HCT116 (cell line): ENCODE measurements at regions not wholly inside any gene's neighbourhood (a gene's known extent, or its start where the extent isn't known, plus 50 kb on each side); places are given as distances from the start of the nearest gene placed in this dataset.

ENCODE experiments used
- EZH2 ChIP-seq: fragments of 200-600 bp; sonication (generic); IDR thresholded peaks from 2 replicates; pipeline ENCODE4 v1.6.1; 2017; ENCODE audit warnings: antibody characterized with exemption, mixed run types
- EZH2phosphoT487 ChIP-seq: fragments of 200-600 bp; IDR thresholded peaks from 2 replicates; pipeline ENCODE4 v1.6.1; 2018; ENCODE audit warnings: antibody characterized with exemption, borderline replicate concordance
- SRF ChIP-seq: IDR thresholded peaks from 2 replicates; pipeline ENCODE4 v1.6.1; 2012; ENCODE audit warnings: low read depth
- TF ChIP-seq, protein P1 (sequence below): IDR thresholded peaks from 2 replicates; pipeline ENCODE4 v1.6.1; 2012
- TF ChIP-seq, protein P2 (sequence below), 3 experiments: fragments of 200-600 bp in 1 of 3; sonication (generic) in 1 of 3; IDR thresholded peaks in 2 of 3; conservative IDR thresholded peaks in 1 of 3; 2 replicates each; pipeline ENCODE4 v1.5.1; 2012 to 2017; ENCODE audit warnings: low read depth in 2 of 3, low read length in 2 of 3, antibody characterized with exemption in 1 of 3, borderline replicate concordance in 1 of 3, control low read depth in 1 of 3, mild to moderate bottlenecking in 1 of 3, mixed read lengths in 1 of 3, mixed run types in 1 of 3, moderate library complexity in 1 of 3; ENCODE audit not compliant: insufficient read depth in 1 of 3

DNA sequence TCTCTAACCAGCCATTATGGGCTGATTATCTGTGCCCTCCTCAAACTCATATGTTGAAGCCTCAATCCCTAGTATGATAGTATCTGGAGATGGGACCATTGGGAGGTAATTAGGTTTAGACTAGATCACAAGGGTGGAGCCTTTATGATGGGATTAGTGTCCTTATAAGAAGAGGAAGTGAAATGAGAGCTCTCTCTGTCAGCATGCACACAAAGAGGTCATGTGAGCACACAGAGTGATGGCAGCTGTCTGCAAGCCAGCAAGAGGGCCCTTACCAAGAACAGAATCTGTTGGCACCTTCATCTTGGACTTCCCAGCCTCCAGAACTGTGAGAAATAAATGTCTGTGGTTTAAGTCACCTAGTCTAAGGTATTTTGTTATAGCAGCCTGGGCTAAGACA is 101.9 kb downstream of the PCTP start:
- TF ChIP-seq, protein P1, sequence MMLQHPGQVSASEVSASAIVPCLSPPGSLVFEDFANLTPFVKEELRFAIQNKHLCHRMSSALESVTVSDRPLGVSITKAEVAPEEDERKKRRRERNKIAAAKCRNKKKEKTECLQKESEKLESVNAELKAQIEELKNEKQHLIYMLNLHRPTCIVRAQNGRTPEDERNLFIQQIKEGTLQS: no peak
- TF ChIP-seq, protein P2, sequence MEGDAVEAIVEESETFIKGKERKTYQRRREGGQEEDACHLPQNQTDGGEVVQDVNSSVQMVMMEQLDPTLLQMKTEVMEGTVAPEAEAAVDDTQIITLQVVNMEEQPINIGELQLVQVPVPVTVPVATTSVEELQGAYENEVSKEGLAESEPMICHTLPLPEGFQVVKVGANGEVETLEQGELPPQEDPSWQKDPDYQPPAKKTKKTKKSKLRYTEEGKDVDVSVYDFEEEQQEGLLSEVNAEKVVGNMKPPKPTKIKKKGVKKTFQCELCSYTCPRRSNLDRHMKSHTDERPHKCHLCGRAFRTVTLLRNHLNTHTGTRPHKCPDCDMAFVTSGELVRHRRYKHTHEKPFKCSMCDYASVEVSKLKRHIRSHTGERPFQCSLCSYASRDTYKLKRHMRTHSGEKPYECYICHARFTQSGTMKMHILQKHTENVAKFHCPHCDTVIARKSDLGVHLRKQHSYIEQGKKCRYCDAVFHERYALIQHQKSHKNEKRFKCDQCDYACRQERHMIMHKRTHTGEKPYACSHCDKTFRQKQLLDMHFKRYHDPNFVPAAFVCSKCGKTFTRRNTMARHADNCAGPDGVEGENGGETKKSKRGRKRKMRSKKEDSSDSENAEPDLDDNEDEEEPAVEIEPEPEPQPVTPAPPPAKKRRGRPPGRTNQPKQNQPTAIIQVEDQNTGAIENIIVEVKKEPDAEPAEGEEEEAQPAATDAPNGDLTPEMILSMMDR (IDR thresholded peaks at IDR 0.05 in 2 of 3, conservative IDR thresholded peaks at IDR 0.05 in 1 of 3; ENCODE audit: borderline replicate concordance in 1 of 3, insufficient read depth in 1 of 3, low read depth in 2 of 3, low read length in 2 of 3): no peak
- TF ChIP-seq EZH2phosphoT487: no peak
- TF ChIP-seq SRF: no peak
- no peak for TF ChIP-seq EZH2
